Neuronal stem cell (in vitro differentiated cells): ENCODE measurements at regions not wholly inside any gene's neighbourhood (a gene's known extent, or its start where the extent isn't known, plus 50 kb on each side); places are given as distances from the start of the nearest gene placed in this dataset.

ENCODE experiments used
- DNase-seq: peaks from one replicate; pipeline ENCODE4 v3.0.0-alpha.2; 2013; ENCODE audit warnings: low spot score
- H2AFZ ChIP-seq: one replicate; pipeline ENCODE4 v1.6.1; 2013; ENCODE audit warnings: mild to moderate bottlenecking, low read length, inconsistent platforms
- H2AK5ac ChIP-seq: 2 replicates; pipeline ENCODE4 v1.6.1; 2013; ENCODE audit warnings: low read depth, mild to moderate bottlenecking, inconsistent platforms, low read length, moderate library complexity, mixed read lengths
- H2BK120ac ChIP-seq: 2 replicates; pipeline ENCODE4 v1.6.1; 2013; ENCODE audit warnings: low read depth, mild to moderate bottlenecking, inconsistent platforms, low read length, moderate library complexity, mixed read lengths
- H2BK12ac ChIP-seq: one replicate; pipeline ENCODE4 v1.6.1; 2013; ENCODE audit warnings: low read length, inconsistent platforms
- H2BK15ac ChIP-seq: 2 replicates; pipeline ENCODE4 v1.6.1; 2013; ENCODE audit warnings: mild to moderate bottlenecking, low read length, inconsistent platforms, mixed read lengths
- H2BK5ac ChIP-seq: one replicate; pipeline ENCODE4 v1.6.1; 2013; ENCODE audit warnings: inconsistent platforms, mild to moderate bottlenecking, low read length, moderate library complexity
- H3K14ac ChIP-seq: one replicate; pipeline ENCODE4 v1.6.1; 2013; ENCODE audit warnings: low read length, inconsistent platforms
- H3K18ac ChIP-seq: 2 replicates; pipeline ENCODE4 v1.6.1; 2013; ENCODE audit warnings: low read length, inconsistent platforms
- H3K23ac ChIP-seq: 2 replicates; pipeline ENCODE4 v1.6.1; 2013; ENCODE audit warnings: low read depth, mild to moderate bottlenecking, mixed read lengths, low read length, inconsistent platforms; ENCODE audit not compliant: poor library complexity
- H3K27ac ChIP-seq: replicated peaks from 3 replicates; pipeline ENCODE4 v1.5.1; 2013; ENCODE audit warnings: low read length, inconsistent platforms
- H3K27me3 ChIP-seq, 3 experiments: 2 replicates each; pipeline ENCODE4 v1.6.1; 2013; ENCODE audit warnings: low read length in 3 of 3, mild to moderate bottlenecking in 2 of 3, inconsistent platforms in 1 of 3, low read depth in 1 of 3, mixed read lengths in 1 of 3, moderate library complexity in 1 of 3; ENCODE audit not compliant: control insufficient read depth in 3 of 3, insufficient read depth in 3 of 3
- H3K36me3 ChIP-seq, 2 donors: replicated peaks in 1 of 2; 2 replicates each; pipeline ENCODE4 v1.6.1; 2013; ENCODE audit warnings: low read length in 2 of 2; ENCODE audit not compliant: control insufficient read depth in 2 of 2, insufficient read depth in 2 of 2
- H3K4ac ChIP-seq: 2 replicates; pipeline ENCODE4 v1.6.1; 2013; ENCODE audit warnings: inconsistent platforms, mild to moderate bottlenecking, low read length, moderate library complexity
- H3K4me1 ChIP-seq, 2 donors: 1 replicate in 1 of 2; 2 replicates in 1 of 2; pipeline ENCODE4 v1.6.1; 2013; ENCODE audit warnings: low read length in 2 of 2, low read depth in 1 of 2; ENCODE audit not compliant: control insufficient read depth in 2 of 2, insufficient read depth in 1 of 2
- H3K4me2 ChIP-seq: one replicate; pipeline ENCODE4 v1.6.1; 2013; ENCODE audit warnings: mild to moderate bottlenecking, low read length, inconsistent platforms; ENCODE audit not compliant: insufficient read depth, poor library complexity, severe bottlenecking
- H3K4me3 ChIP-seq, 2 donors: 2 replicates each; pipeline ENCODE4 v1.5.1; 2013; ENCODE audit warnings: low read length in 2 of 2, mild to moderate bottlenecking in 2 of 2, inconsistent platforms in 1 of 2, moderate library complexity in 1 of 2
- H3K79me1 ChIP-seq: one replicate; pipeline ENCODE4 v1.6.1; 2013; ENCODE audit warnings: low read depth, mild to moderate bottlenecking, inconsistent platforms, low read length, moderate library complexity
- H3K9ac ChIP-seq: one replicate; pipeline ENCODE4 v1.6.1; 2013; ENCODE audit warnings: mild to moderate bottlenecking, low read depth, low read length, inconsistent platforms; ENCODE audit not compliant: poor library complexity
- H3K9me3 ChIP-seq, 2 donors: replicated peaks in 1 of 2; 2 replicates each; pipeline versions ENCODE3 to v1.6.1; 2013; ENCODE audit warnings: low read length in 2 of 2, mild to moderate bottlenecking in 2 of 2, inconsistent platforms in 1 of 2, low read depth in 1 of 2, mixed read lengths in 1 of 2, moderate library complexity in 1 of 2; ENCODE audit not compliant: control insufficient read depth in 2 of 2, insufficient read depth in 1 of 2
- H4K8ac ChIP-seq: one replicate; pipeline ENCODE4 v1.6.1; 2013; ENCODE audit warnings: low read depth, mild to moderate bottlenecking, inconsistent platforms, low read length, moderate library complexity
- H4K91ac ChIP-seq: one replicate; pipeline ENCODE4 v1.6.1; 2013; ENCODE audit warnings: low read length, low read depth, mild to moderate bottlenecking, inconsistent platforms; ENCODE audit not compliant: poor library complexity
- WGBS, 2 donors: extraction: QIAGEN DNeasy Blood & Tissue Kit; methylation state at CpG; one replicate each; pipeline ENCODE4 v1.1.7; 2013; ENCODE audit warnings: missing lambda C conversion rate in 2 of 2, mixed read lengths in 1 of 2; ENCODE audit not compliant: insufficient read length in 2 of 2, insufficient replicate concordance in 1 of 2; ENCODE audit errors: extremely low coverage in 2 of 2; 5-methylcytosine and 5-hydroxymethylcytosine counted together

- no peak overlapping the region for H3K9ac ChIP-seq
- peaks cover 0 to 3% of the 10 kb centered on the region in 2 donors for H3K9me3 ChIP-seq
- no peak overlapping the region for H2BK5ac ChIP-seq
- H3K4ac ChIP-seq = no peak overlapping the region
- H4K8ac ChIP-seq = no peak overlapping the region
- H3K14ac ChIP-seq = no peak overlapping the region
- H2BK15ac ChIP-seq = no peak overlapping the region
- H3K79me1 ChIP-seq = no peaks in the 10 kb centered on the region
- H3K27me3 ChIP-seq = peaks cover 0 to 17% (median 5%) of the 10 kb centered on the region in 3 experiments
- no peak overlapping the region for H2BK12ac ChIP-seq
- H3K4me2 ChIP-seq = no peak overlapping the region
- H2AFZ ChIP-seq = no peak overlapping the region
- no CpG with 5 or more reads among the region's 14 CpGs for WGBS, 2 donors
- H2AK5ac ChIP-seq = peak overlapping the region; percentile 20
- H3K27ac ChIP-seq = no peak overlapping the region
- H3K4me3 ChIP-seq = no peak overlapping the region
- H2BK120ac ChIP-seq = no peak overlapping the region
- H4K91ac ChIP-seq = no peak overlapping the region
- no peak overlapping the region for H3K18ac ChIP-seq
- no peak overlapping the region for H3K23ac ChIP-seq
- H3K36me3 ChIP-seq = no peaks in the 10 kb centered on the region
- no peak for DNase-seq
- H3K4me1 ChIP-seq = peaks cover 11 to 17% of the 10 kb centered on the region in 2 donors
Observed at GRCh38 chr13:111527614-111528229, 207.3 kb downstream of the TEX29 start.

GRCh38 chr13:111528513-111528912, 208.1 kb downstream of the TEX29 start:
- Histone ChIP-seq H3K18ac (peak overlapping the region; percentile 1), H4K91ac (peak overlapping the region; percentile 31), H2BK15ac (peak overlapping the region; percentile 84), H2BK120ac (no peak overlapping the region), H3K9me3 (peaks cover 0 to 3% of the 10 kb centered on the region in 2 donors), H3K4ac (no peak overlapping the region), H3K36me3 (no peaks in the 10 kb centered on the region), H3K27me3 (peaks cover 0 to 15% (median 13%) of the 10 kb centered on the region in 3 experiments), H3K14ac (no peak overlapping the region), H3K9ac (no peak overlapping the region), H2BK5ac (no peak overlapping the region), H3K4me1 (peaks cover 18 to 25% of the 10 kb centered on the region in 2 donors), H2AK5ac (peak overlapping the region; percentile 20), H3K23ac (no peak overlapping the region), H3K4me3 (no peak overlapping the region), H3K4me2 (no peak overlapping the region), H2BK12ac (no peak overlapping the region), H3K79me1 (no peaks in the 10 kb centered on the region), H3K27ac (no peak overlapping the region), H4K8ac (no peak overlapping the region), H2AFZ (no peak overlapping the region)
- DNase-seq = no peak
- WGBS, 2 donors = no CpG with 5 or more reads among the region's 3 CpGs

GRCh38 chr13:111530137-111530870, 209.9 kb downstream of the TEX29 start:
- Histone ChIP-seq H2AFZ (peak overlapping the region; percentile 81), H3K18ac (peak overlapping the region; percentile 30), H3K79me1 (no peaks in the 10 kb centered on the region), H4K8ac (no peak overlapping the region), H2BK5ac (no peak overlapping the region), H2BK12ac (peak overlapping the region; percentile 50), H3K27ac (no peak overlapping the region), H3K9ac (no peak overlapping the region), H2BK15ac (peak overlapping the region; percentile 55), H3K36me3 (no peaks in the 10 kb centered on the region), H3K4me1 (peaks cover 20 to 42% of the 10 kb centered on the region in 2 donors), H3K23ac (no peak overlapping the region), H3K27me3 (peaks cover 0 to 18% (median 11%) of the 10 kb centered on the region in 3 experiments), H2BK120ac (no peak overlapping the region), H3K4me3 (no peak overlapping the region), H3K4ac (no peak overlapping the region), H2AK5ac (peak overlapping the region; percentile 60), H3K4me2 (no peak overlapping the region), H3K9me3 (peaks cover 0 to 3% of the 10 kb centered on the region in 2 donors), H4K91ac (no peak overlapping the region), H3K14ac (no peak overlapping the region)
- no peak for DNase-seq
- no CpG with 5 or more reads among the region's 17 CpGs for WGBS, 2 donors

GRCh38 chr13:111531505-111531904, 211.1 kb downstream of the TEX29 start:
- H3K27me3 ChIP-seq = peaks cover 0 to 26% (median 11%) of the 10 kb centered on the region in 3 experiments
- no peak overlapping the region for H2BK5ac ChIP-seq
- no peak overlapping the region for H3K23ac ChIP-seq
- no peaks in the 10 kb centered on the region for H3K36me3 ChIP-seq
- peaks cover 21 to 45% of the 10 kb centered on the region in 2 donors for H3K4me1 ChIP-seq
- no peak overlapping the region for H3K4me3 ChIP-seq
- no peak overlapping the region for H3K4ac ChIP-seq
- no peak overlapping the region for H2BK12ac ChIP-seq
- no peak overlapping the region for H4K8ac ChIP-seq
- no peak overlapping the region for H4K91ac ChIP-seq
- DNase-seq = no peak
- H3K18ac ChIP-seq = no peak overlapping the region
- WGBS, 2 donors = no CpG with 5 or more reads among the region's 7 CpGs
- peak overlapping the region; percentile 20 for H2AFZ ChIP-seq
- peaks cover 0 to under 1% of the 10 kb centered on the region in 2 donors for H3K9me3 ChIP-seq
- no peak overlapping the region for H3K9ac ChIP-seq
- no peak overlapping the region for H2AK5ac ChIP-seq
- H2BK120ac ChIP-seq = no peak overlapping the region
- H3K79me1 ChIP-seq = no peaks in the 10 kb centered on the region
- no peak overlapping the region for H3K27ac ChIP-seq
- no peak overlapping the region for H2BK15ac ChIP-seq
- no peak overlapping the region for H3K14ac ChIP-seq
- H3K4me2 ChIP-seq = no peak overlapping the region
